ENCODE measurements at regions not wholly inside any gene's neighbourhood (a gene's known extent, or its start where the extent isn't known, plus 50 kb on each side); places are given as distances from the start of the nearest gene placed in this dataset.

GRCh38 chr5:36374266-36374862 lies 72.7 kb upstream of the RANBP3L start:
- no TSS peak for BruUV-seq (replicated peaks)
- intact Hi-C loops (cut with micrococcal nuclease; ENCODE audit: unreplicated experiment) (no loop called here), in situ Hi-C loops (cut with HindIII; ENCODE audit: low pct_unique_long_range_greater_than_20kb, low sequenced_read_pairs) (no loop called here)
- H3K36me3 ChIP-seq (ENCODE audit: control insufficient read depth, insufficient read depth, low read length), result no peaks in the 10 kb centered on the region
- DNase-seq (ENCODE audit: low read depth, low spot score) (no peak), ATAC-seq (no peak)
- H3K27ac ChIP-seq (ENCODE audit: low read length), result no peak overlapping the region
- H3K9me3 ChIP-seq (ENCODE audit: control insufficient read depth, insufficient read depth, low read depth, low read length), result no peaks in the 10 kb centered on the region
- H3K27me3 ChIP-seq (ENCODE audit: control insufficient read depth, insufficient read depth, low read length), result peaks cover 3% of the 10 kb centered on the region
- TF ChIP-seq POLR2AphosphoS5 (IDR thresholded peaks at IDR 0.05; ENCODE audit: low read depth, low read length) (no peak), SIN3A (IDR thresholded peaks at IDR 0.05; ENCODE audit: borderline replicate concordance, insufficient read depth, low read depth, low read length) (no peak), REST (IDR thresholded peaks at IDR 0.05; ENCODE audit: insufficient read depth in 1 of 2, low read depth in 2 of 2, low read length in 1 of 2) (no peak)
- TF ChIP-seq, protein P1, sequence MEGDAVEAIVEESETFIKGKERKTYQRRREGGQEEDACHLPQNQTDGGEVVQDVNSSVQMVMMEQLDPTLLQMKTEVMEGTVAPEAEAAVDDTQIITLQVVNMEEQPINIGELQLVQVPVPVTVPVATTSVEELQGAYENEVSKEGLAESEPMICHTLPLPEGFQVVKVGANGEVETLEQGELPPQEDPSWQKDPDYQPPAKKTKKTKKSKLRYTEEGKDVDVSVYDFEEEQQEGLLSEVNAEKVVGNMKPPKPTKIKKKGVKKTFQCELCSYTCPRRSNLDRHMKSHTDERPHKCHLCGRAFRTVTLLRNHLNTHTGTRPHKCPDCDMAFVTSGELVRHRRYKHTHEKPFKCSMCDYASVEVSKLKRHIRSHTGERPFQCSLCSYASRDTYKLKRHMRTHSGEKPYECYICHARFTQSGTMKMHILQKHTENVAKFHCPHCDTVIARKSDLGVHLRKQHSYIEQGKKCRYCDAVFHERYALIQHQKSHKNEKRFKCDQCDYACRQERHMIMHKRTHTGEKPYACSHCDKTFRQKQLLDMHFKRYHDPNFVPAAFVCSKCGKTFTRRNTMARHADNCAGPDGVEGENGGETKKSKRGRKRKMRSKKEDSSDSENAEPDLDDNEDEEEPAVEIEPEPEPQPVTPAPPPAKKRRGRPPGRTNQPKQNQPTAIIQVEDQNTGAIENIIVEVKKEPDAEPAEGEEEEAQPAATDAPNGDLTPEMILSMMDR (IDR thresholded peaks at IDR 0.05), result no peak
- H3K4me3 ChIP-seq (ENCODE audit: low read depth in 2 of 2, low read length in 2 of 2), result no peak overlapping the region
- CTCF ChIA-PET, result no interaction called here
- POLR2A ChIA-PET, result no interaction called here
- H3K4me1 ChIP-seq (ENCODE audit: control insufficient read depth, insufficient read depth, low read length), result no peaks in the 10 kb centered on the region

DNA sequence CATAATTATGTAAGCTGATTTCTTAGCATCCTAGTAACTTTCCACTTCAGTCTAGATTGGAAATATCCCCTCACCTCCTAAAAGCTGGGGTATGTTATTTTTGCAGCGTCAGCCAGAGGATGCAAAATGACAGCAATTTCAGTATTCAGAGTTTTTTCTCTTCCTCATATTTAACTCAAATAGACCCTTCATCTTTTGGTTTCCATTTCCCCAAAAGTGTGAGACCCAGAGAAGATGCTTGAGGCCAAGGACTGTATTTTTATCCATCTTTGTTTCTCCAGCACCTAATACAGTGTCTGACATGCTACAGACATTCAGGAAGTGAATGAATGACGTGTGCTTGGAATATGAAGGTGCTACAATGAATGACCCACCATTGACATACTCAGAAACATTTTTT lies 75.5 kb upstream of the RANBP3L start:
- H3K27ac ChIP-seq (ENCODE audit: low read length), result no peak overlapping the region
- H3K36me3 ChIP-seq (ENCODE audit: control insufficient read depth, insufficient read depth, low read length), result no peaks in the 10 kb centered on the region
- in situ Hi-C loops (cut with HindIII; ENCODE audit: low pct_unique_long_range_greater_than_20kb, low sequenced_read_pairs), result no loop called here
- POLR2A ChIA-PET, result no interaction called here
- no peaks in the 10 kb centered on the region for H3K9me3 ChIP-seq (ENCODE audit: control insufficient read depth, insufficient read depth, low read depth, low read length)
- CTCF ChIA-PET, result no interaction called here
- TF ChIP-seq POLR2AphosphoS5 (IDR thresholded peaks at IDR 0.05; ENCODE audit: low read depth, low read length), result no peak
- TF ChIP-seq TCF7L2 (IDR thresholded peaks at IDR 0.05; ENCODE audit: low read depth, low read length), result no peak
- TF ChIP-seq, protein P1 (IDR thresholded peaks at IDR 0.05), result no peak
- no peak for TF ChIP-seq REST (IDR thresholded peaks at IDR 0.05; ENCODE audit: insufficient read depth in 1 of 2, low read depth in 2 of 2, low read length in 1 of 2)
- TF ChIP-seq SIN3A (IDR thresholded peaks at IDR 0.05; ENCODE audit: borderline replicate concordance, insufficient read depth, low read depth, low read length), result no peak
- intact Hi-C loops (cut with micrococcal nuclease; ENCODE audit: unreplicated experiment), result no loop called here
- DNase-seq (ENCODE audit: low read depth, low spot score) (no peak), ATAC-seq (no peak)
- no peaks in the 10 kb centered on the region for H3K4me1 ChIP-seq (ENCODE audit: control insufficient read depth, insufficient read depth, low read length)
- no peak overlapping the region for H3K4me3 ChIP-seq (ENCODE audit: low read depth in 2 of 2, low read length in 2 of 2)
- peaks cover 3% of the 10 kb centered on the region; the same call in 1 of the 2 replicates for H3K27me3 ChIP-seq (ENCODE audit: control insufficient read depth, insufficient read depth, low read length)
- no TSS peak for BruUV-seq (replicated peaks)

All from Panc1 (cell line).